Esophagus muscularis mucosa (tissue), 4 donors: ENCODE measurements at regions not wholly inside any gene's neighbourhood (a gene's known extent, or its start where the extent isn't known, plus 50 kb on each side); places are given as distances from the start of the nearest gene placed in this dataset.

Source experiments
- DNase-seq: peaks from one replicate; pipeline ENCODE4 v3.0.0-alpha.2; 2017; ENCODE audit errors: extremely low spot score
- H3K27ac ChIP-seq, 4 donors: fragments of 200-600 bp; sonication (generic); replicated peaks in 1 of 4; 1 replicate in 3 of 4; 2 replicates in 1 of 4; pipeline ENCODE4 v1.5.1; 2016 to 2019; ENCODE audit warnings: mild to moderate bottlenecking in 1 of 4
- H3K27me3 ChIP-seq, 4 donors: fragments of 200-600 bp; sonication (generic); one replicate each; pipeline versions ENCODE4 v1.5.1 to v1.6.0; 2016 to 2019
- H3K36me3 ChIP-seq, 4 donors: fragments of 200-600 bp; sonication (generic); one replicate each; pipeline ENCODE4 v1.5.1; 2016 to 2019
- H3K4me1 ChIP-seq, 4 donors: fragments of 200-600 bp; sonication (generic); one replicate each; pipeline ENCODE4 v1.5.1; 2016 to 2019
- H3K4me3 ChIP-seq, 4 donors: fragments of 200-600 bp; sonication (generic); 1 replicate in 2 of 4; 2 replicates in 2 of 4; pipeline ENCODE4 v1.5.1; 2016 to 2019; ENCODE audit warnings: mild to moderate bottlenecking in 4 of 4, moderate library complexity in 1 of 4
- H3K9me3 ChIP-seq, 4 donors: fragments of 200-600 bp; sonication (generic); 1 replicate in 3 of 4; 2 replicates in 1 of 4; pipeline ENCODE4 v1.5.1; 2016 to 2019
- EP300 ChIP-seq: sonication (generic); formaldehyde crosslinking; IDR thresholded peaks from one replicate; pipeline ENCODE4 v1.6.1; 2017; ENCODE audit warnings: antibody characterized with exemption
- POLR2A ChIP-seq: fragments of 450-650 bp; IDR thresholded peaks from one replicate; pipeline ENCODE4 v1.6.1; 2017; ENCODE audit warnings: antibody characterized with exemption, moderate library complexity, mild to moderate bottlenecking, low read depth
- POLR2AphosphoS5 ChIP-seq, 2 donors: sonication (generic); formaldehyde crosslinking; IDR thresholded peaks; one replicate each; pipeline ENCODE4 v1.6.1; 2017; ENCODE audit warnings: antibody characterized with exemption in 2 of 2
- WGBS: methylation state at CpG from one replicate; pipeline ENCODE4 v1.1.5; 2018; 5-methylcytosine and 5-hydroxymethylcytosine counted together
- intact Hi-C: fragments of 100-400 bp; cut with DNase I; formaldehyde crosslinking; loops from one replicate; pipeline ENCODE4 v1.15.1; 2023
- TF ChIP-seq, protein P1 (sequence below), 3 experiments: fragments of 200-600 bp in 2 of 3; fragments of 450-650 bp in 1 of 3; sonication (generic) in 2 of 3; IDR thresholded peaks; one replicate each; pipeline ENCODE4 v1.5.1; 2017 to 2019; ENCODE audit warnings: antibody characterized with exemption in 3 of 3, mild to moderate bottlenecking in 2 of 3, moderate library complexity in 1 of 3

- no peak for DNase-seq
- Histone ChIP-seq H3K36me3 (no peaks in the 10 kb centered on the region), H3K27ac (no peak overlapping the region), H3K4me3 (no peak overlapping the region), H3K27me3 (no peaks in the 10 kb centered on the region), H3K9me3 (no peaks in the 10 kb centered on the region), H3K4me1 (no peaks in the 10 kb centered on the region)
- TF ChIP-seq POLR2AphosphoS5 (IDR thresholded peaks at IDR 0.05) (no peak), EP300 (no peak), POLR2A (no peak)
- TF ChIP-seq, protein P1, sequence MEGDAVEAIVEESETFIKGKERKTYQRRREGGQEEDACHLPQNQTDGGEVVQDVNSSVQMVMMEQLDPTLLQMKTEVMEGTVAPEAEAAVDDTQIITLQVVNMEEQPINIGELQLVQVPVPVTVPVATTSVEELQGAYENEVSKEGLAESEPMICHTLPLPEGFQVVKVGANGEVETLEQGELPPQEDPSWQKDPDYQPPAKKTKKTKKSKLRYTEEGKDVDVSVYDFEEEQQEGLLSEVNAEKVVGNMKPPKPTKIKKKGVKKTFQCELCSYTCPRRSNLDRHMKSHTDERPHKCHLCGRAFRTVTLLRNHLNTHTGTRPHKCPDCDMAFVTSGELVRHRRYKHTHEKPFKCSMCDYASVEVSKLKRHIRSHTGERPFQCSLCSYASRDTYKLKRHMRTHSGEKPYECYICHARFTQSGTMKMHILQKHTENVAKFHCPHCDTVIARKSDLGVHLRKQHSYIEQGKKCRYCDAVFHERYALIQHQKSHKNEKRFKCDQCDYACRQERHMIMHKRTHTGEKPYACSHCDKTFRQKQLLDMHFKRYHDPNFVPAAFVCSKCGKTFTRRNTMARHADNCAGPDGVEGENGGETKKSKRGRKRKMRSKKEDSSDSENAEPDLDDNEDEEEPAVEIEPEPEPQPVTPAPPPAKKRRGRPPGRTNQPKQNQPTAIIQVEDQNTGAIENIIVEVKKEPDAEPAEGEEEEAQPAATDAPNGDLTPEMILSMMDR (IDR thresholded peaks at IDR 0.05), result no peak
- intact Hi-C loops, result no loop called here
- 49% methylated on average over 5 of the region's 5 CpGs for WGBS
Measured at GRCh38 chr18:41745166-41746049, 209.6 kb upstream of the PIK3C3 start.

DNA sequence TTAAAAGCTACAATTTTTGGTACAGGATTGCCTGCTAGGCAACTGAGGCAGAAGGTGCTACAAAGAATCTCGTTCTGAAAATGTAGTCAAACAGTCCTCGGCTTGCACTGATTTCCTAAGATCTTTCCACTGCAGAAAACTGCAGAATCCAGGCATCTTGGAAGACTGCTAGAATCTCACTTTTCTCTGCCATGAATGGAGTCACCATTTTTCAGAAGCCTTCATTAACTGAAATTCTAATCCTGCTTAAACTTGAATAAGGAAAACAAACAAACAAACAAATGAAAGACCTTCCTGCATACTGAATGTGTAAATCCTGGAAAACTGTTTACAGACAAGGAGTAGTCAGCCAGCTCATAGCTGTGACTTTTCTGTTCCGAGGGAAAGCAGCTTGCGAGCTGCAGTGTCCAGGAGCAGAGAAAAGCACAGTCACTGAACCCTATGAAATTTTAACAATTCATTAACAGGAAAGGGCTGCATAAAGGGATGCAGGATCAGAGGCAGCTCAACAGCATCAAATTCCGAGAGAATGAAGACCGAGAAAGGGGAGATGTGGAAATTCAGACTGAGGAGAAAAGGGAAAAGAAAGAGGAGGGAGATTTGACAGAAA is 210.5 kb upstream of the PIK3C3 start:
- no peaks in the 10 kb centered on the region for H3K27me3 ChIP-seq

DNA sequence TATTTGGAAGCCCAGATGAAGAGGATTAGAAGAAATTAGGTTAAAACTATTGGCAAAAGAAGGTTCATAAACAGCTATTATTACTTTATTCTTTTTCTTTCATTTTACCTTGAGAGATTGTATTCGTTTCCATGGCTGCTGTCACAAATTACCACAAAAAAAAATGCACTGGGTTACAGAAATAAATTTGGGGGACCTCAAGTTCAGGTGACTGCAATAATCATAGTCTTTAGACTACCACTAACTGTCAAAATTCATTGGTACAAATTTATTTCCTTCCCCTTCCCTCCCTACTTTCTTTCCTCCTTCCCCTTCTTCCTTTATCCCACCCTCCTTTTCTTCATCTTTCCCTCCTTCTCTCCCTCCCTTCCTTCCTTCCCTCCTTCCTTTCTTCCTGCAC is 217.8 kb upstream of the PIK3C3 start:
- intact Hi-C loops, result no loop called here
- H3K36me3 ChIP-seq, result no peaks in the 10 kb centered on the region
- H3K4me1 ChIP-seq, result no peaks in the 10 kb centered on the region
- no peak overlapping the region for H3K27ac ChIP-seq
- no peak for DNase-seq
- TF ChIP-seq POLR2A (no peak), POLR2AphosphoS5 (IDR thresholded peaks at IDR 0.05) (no peak), EP300 (no peak)
- TF ChIP-seq, protein P1 (IDR thresholded peaks at IDR 0.05), result no peak
- WGBS, result 91% methylated on average over 1 of the region's 1 CpG
- no peaks in the 10 kb centered on the region for H3K27me3 ChIP-seq
- H3K4me3 ChIP-seq, result no peak overlapping the region
- no peaks in the 10 kb centered on the region for H3K9me3 ChIP-seq

More for the DNA sequence above, 210.5 kb upstream of the PIK3C3 start:
- H3K36me3 ChIP-seq, result no peaks in the 10 kb centered on the region
- TF ChIP-seq, protein P1 (IDR thresholded peaks at IDR 0.05), result no peak
- TF ChIP-seq POLR2AphosphoS5 (IDR thresholded peaks at IDR 0.05), result no peak
- TF ChIP-seq POLR2A, result no peak
- no peak for TF ChIP-seq EP300
- no peak for DNase-seq
- H3K27ac ChIP-seq, result no peak overlapping the region
- H3K9me3 ChIP-seq, result no peaks in the 10 kb centered on the region
- intact Hi-C loops, result no loop called here
- H3K4me3 ChIP-seq, result no peak overlapping the region
- no peaks in the 10 kb centered on the region for H3K4me1 ChIP-seq
- 46% methylated on average over 6 of the region's 6 CpGs for WGBS

GRCh38 chr18:41734917-41735316 is 220.1 kb upstream of the PIK3C3 start:
- 94% methylated on average over 1 of the region's 1 CpG for WGBS
- Histone ChIP-seq H3K27me3 (no peaks in the 10 kb centered on the region), H3K4me3 (no peak overlapping the region), H3K27ac (no peak overlapping the region), H3K4me1 (no peaks in the 10 kb centered on the region), H3K36me3 (no peaks in the 10 kb centered on the region), H3K9me3 (no peaks in the 10 kb centered on the region)
- DNase-seq, result no peak
- no peak for TF ChIP-seq POLR2AphosphoS5 (IDR thresholded peaks at IDR 0.05)
- TF ChIP-seq, protein P1 (IDR thresholded peaks at IDR 0.05), result no peak
- TF ChIP-seq EP300, result no peak
- TF ChIP-seq POLR2A, result no peak
- intact Hi-C loops, result no loop called here
